Epithelial cell of proximal tubule (primary cell): ENCODE measurements at regions not wholly inside any gene's neighbourhood (a gene's known extent, or its start where the extent isn't known, plus 50 kb on each side); places are given as distances from the start of the nearest gene placed in this dataset.

Source experiments
- DNase-seq: peaks from one replicate; pipeline ENCODE4 v3.0.0-alpha.2; 2011; ENCODE audit warnings: low read depth
- H3K4me3 ChIP-seq: 2 replicates; pipeline ENCODE4 v1.5.1; 2011; ENCODE audit warnings: low read depth, mild to moderate bottlenecking, low read length
- CTCF ChIP-seq: conservative IDR thresholded peaks from 2 replicates; pipeline ENCODE4 v1.5.1; 2012; ENCODE audit warnings: low read depth, mild to moderate bottlenecking, low read length

GRCh38 chr21:36565540-36565939 is 85.6 kb upstream of the CLDN14 start:
- no peak for DNase-seq
- TF ChIP-seq CTCF: no peak
- H3K4me3 ChIP-seq: no peak overlapping the region

DNA sequence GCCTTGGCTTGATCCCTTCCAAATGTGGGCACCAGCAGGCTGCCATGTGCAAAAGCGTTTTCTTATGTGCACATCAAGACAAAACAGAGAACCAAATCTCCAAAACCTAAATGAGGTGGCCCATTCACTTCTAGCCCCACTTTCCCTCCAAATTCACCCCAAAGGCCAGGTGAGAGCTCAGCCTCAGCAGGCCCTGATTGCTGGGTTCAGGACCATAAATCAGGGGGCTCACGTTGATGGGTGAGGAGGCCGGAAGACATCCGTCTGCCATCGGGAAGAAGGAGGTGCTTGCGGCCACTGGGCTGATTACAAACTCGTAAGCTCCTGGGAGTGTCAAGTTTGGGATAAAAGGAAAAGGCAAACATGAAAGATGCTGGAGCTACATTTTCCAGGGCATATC is 86.7 kb upstream of the CLDN14 start:
- TF ChIP-seq CTCF: no peak

DNA sequence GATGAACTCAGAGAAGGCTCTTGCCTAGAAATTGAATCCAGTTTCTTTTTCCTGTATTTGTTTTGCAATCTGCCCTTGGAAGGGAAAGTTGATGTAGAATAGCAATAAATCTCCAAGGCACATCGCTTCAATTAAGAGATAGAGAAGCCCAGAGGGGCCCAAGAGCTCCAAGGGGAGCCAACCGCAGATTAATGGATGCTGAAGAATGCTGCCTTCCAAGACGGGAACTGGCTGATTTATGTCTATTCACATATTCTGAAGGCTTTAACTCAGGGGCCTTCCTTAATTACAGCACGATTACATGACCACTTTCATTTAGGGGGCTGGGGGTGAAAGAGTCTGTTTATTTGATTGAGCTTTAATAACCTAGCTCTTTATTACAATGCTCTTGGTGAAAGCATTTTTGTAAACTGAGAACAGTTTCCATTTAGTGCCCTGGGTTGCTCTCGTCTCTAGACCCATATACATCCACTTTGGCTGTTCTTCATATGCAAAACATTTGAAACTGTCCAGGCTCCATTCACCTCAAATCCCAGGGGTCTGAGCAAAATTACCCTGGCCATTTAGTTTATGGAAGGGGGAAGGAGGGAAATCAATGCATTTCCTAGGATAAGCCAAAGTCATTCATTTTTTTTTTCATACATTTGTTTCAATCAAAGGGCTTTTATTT is 87.4 kb upstream of the CLDN14 start:
- no peak for DNase-seq
- H3K4me3 ChIP-seq: no peak overlapping the region
- TF ChIP-seq CTCF: no peak

More for the DNA sequence above, 86.7 kb upstream of the CLDN14 start:
- H3K4me3 ChIP-seq: no peak overlapping the region
- DNase-seq: no peak

DNA sequence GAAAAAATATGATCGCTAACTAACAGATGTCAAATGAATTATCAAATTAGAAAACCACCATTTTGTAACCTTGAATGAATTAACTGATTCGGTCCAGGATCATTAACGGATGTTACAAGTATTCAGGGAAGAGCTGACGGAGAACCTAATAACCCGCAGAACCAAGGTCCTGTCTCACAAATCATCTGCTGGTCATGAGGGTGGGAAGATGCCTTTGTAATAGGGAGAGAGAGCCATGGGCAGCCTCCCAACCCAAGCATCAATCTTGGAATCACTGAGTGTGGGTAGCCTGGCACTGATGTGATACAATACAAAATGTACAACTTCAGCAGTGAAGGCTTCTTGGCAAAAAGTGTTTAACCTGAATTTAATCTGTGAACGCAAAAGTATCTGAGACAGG is 89.6 kb upstream of the CLDN14 start:
- no peak for TF ChIP-seq CTCF
- no peak overlapping the region for H3K4me3 ChIP-seq
- no peak for DNase-seq

DNA sequence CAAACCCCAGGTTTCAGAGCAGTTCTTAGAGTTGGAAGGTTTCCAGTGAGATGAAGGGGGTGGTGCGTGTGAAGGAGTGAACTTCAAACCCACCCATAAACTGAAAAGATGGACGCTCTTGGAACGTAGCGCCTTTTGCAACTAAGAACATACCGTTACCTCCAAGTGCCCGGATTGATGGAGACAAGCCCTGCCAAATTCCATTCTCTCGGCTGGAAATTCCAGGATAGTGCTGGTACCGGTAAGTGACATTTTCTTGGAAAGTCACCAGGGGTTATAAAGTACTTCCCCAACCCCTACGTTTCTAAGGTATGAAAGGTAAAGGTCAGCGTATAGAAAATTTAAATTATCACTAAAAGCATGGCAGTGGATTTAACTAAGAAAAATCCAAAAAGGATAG is 91.6 kb upstream of the CLDN14 start:
- no peak overlapping the region for H3K4me3 ChIP-seq
- DNase-seq: no peak
- no peak for TF ChIP-seq CTCF

DNA sequence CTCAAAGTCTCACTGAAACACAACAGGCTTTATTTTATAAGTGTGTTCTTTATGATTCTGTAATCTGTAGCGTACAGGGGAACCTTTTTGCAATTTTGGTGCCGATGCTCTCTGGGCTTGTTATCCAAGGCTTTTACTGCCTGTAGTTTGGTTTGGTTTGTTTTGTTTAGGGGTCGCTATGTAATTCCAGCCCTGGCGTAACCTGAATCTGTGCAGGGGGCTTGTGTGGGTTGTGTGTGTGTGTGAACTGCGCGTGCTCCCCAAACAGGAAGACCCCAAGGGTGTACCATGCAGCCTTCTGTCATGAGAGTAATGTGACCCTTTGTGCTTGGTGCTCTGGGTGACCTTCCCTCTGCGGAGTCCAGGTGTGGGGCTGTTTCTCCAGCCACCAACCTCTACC is 92.1 kb upstream of the CLDN14 start:
- TF ChIP-seq CTCF: no peak
- no peak overlapping the region for H3K4me3 ChIP-seq
- no peak for DNase-seq

- no peak for DNase-seq
- TF ChIP-seq CTCF: no peak
- no peak overlapping the region for H3K4me3 ChIP-seq
Observed at GRCh38 chr21:36575306-36575705, 95.4 kb upstream of the CLDN14 start.
